ENCODE measurements at regions not wholly inside any gene's neighbourhood (a gene's known extent, or its start where the extent isn't known, plus 50 kb on each side); places are given as distances from the start of the nearest gene placed in this dataset.

DNA sequence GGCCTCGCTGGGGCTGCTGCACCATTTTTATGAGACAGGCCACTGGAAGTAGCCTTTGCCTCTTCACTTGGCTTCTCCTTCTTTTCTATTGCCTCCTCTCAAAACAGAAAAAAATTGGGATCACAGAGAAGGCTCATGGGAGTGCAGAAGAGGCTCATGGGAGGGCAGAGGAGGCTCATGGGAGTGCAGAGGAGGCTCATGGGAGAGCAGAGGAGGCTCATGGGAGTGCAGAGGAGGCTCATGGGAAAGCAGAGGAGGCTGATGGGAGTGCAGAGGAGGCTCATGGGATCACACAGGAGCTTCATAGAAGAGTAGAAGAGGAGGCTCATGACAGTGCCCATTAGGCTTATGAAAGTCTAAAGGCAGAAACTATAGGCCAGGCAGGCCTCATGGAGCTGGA, 211.2 kb downstream of the IRF8 start:
- TF ChIP-seq GABPA (IDR thresholded peaks at IDR 0.05; ENCODE audit: low read depth) (no peak), SPI1 (IDR thresholded peaks at IDR 0.05; ENCODE audit: borderline replicate concordance, low read depth) (no peak), POLR2AphosphoS5 (IDR thresholded peaks at IDR 0.05; ENCODE audit: low read depth) (no peak)
- TF ChIP-seq, protein P1, sequence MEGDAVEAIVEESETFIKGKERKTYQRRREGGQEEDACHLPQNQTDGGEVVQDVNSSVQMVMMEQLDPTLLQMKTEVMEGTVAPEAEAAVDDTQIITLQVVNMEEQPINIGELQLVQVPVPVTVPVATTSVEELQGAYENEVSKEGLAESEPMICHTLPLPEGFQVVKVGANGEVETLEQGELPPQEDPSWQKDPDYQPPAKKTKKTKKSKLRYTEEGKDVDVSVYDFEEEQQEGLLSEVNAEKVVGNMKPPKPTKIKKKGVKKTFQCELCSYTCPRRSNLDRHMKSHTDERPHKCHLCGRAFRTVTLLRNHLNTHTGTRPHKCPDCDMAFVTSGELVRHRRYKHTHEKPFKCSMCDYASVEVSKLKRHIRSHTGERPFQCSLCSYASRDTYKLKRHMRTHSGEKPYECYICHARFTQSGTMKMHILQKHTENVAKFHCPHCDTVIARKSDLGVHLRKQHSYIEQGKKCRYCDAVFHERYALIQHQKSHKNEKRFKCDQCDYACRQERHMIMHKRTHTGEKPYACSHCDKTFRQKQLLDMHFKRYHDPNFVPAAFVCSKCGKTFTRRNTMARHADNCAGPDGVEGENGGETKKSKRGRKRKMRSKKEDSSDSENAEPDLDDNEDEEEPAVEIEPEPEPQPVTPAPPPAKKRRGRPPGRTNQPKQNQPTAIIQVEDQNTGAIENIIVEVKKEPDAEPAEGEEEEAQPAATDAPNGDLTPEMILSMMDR (IDR thresholded peaks at IDR 0.05; ENCODE audit: insufficient read depth, low read length): no peak

Measured in HL-60 (cell line).